Suppressor macrophage (primary cell): ENCODE measurements at regions not wholly inside any gene's neighbourhood (a gene's known extent, or its start where the extent isn't known, plus 50 kb on each side); places are given as distances from the start of the nearest gene placed in this dataset.
"Not testable (repeated sequence)": the region's sequence is repeated elsewhere in the genome, so short reads cannot be mapped to it uniquely, and the experiment has no call there.

ENCODE experiments used
- DNase-seq, 4 experiments: peaks; one replicate each; pipeline ENCODE4 v3.0.0-alpha.2; 2020 to 2022

- no peak for DNase-seq
These were observed 1316.9 kb downstream of the UQCRFS1 start for GRCh38 chr19:27896091-27896490.

GRCh38 chr19:27894906-27895754 is 1317.8 kb downstream of the UQCRFS1 start:
- no peak for DNase-seq

- no peak for DNase-seq
These were observed 1320.5 kb downstream of the UQCRFS1 start for GRCh38 chr19:27892500-27892899.

- DNase-seq = no peak
These were observed 1321.5 kb downstream of the UQCRFS1 start for GRCh38 chr19:27891411-27891810.

- DNase-seq = no peak
These were observed 1322.3 kb downstream of the UQCRFS1 start for GRCh38 chr19:27890696-27891095.

- DNase-seq = no peak
These were observed 1322.7 kb downstream of the UQCRFS1 start for GRCh38 chr19:27890206-27890605.

GRCh38 chr19:27889156-27889555 is 1323.8 kb downstream of the UQCRFS1 start:
- no peak for DNase-seq

GRCh38 chr19:27887946-27888345 is 1325.0 kb downstream of the UQCRFS1 start:
- DNase-seq = no peak

GRCh38 chr19:27885359-27885758 is 1327.6 kb downstream of the UQCRFS1 start:
- no peak for DNase-seq

GRCh38 chr19:27884376-27884775 is 1328.6 kb downstream of the UQCRFS1 start:
- no peak for DNase-seq

GRCh38 chr19:27881213-27881612 is 1331.7 kb downstream of the UQCRFS1 start:
- DNase-seq = no peak

GRCh38 chr19:27876976-27877512 is 1335.9 kb downstream of the UQCRFS1 start:
- no peak for DNase-seq

- DNase-seq = no peak
These were observed 1336.5 kb downstream of the UQCRFS1 start for GRCh38 chr19:27876489-27876888.

- DNase-seq = no peak
These were observed 1340.6 kb downstream of the UQCRFS1 start for GRCh38 chr19:27872370-27872769.

- no peak for DNase-seq
These were observed 1342.7 kb downstream of the UQCRFS1 start for GRCh38 chr19:27870293-27870692.

- no peak for DNase-seq
These were observed 1344.9 kb downstream of the UQCRFS1 start for GRCh38 chr19:27868007-27868406.

GRCh38 chr19:27865927-27866777 is 1346.8 kb downstream of the UQCRFS1 start:
- no peak for DNase-seq

GRCh38 chr19:27861411-27861975 is 1351.5 kb downstream of the UQCRFS1 start:
- DNase-seq = no peak

GRCh38 chr19:27860309-27860934 is 1352.5 kb downstream of the UQCRFS1 start:
- no peak for DNase-seq

- no peak for DNase-seq
These were observed 1353.3 kb downstream of the UQCRFS1 start for GRCh38 chr19:27859689-27860088.

GRCh38 chr19:27858981-27859581 is 1353.9 kb downstream of the UQCRFS1 start:
- DNase-seq = no peak

GRCh38 chr19:27852931-27853330 is 1360.0 kb downstream of the UQCRFS1 start:
- DNase-seq = not testable (repeated sequence)
